DMS53 treated with DMSO at 0.1 percent for 48 hours (cell line): ENCODE measurements at regions not wholly inside any gene's neighbourhood (a gene's known extent, or its start where the extent isn't known, plus 50 kb on each side); places are given as distances from the start of the nearest gene placed in this dataset.

Experiments used
- DNase-seq: peaks from one replicate; lab custom pipeline; 2025; ENCODE audit not compliant: unreplicated experiment; lab: John Stamatoyannopoulos, UW

- no peak for DNase-seq
Measured at GRCh38 chr1:23615852-23616251, 56.6 kb upstream of the ID3 start.

GRCh38 chr1:23615423-23615822 lies 56.1 kb upstream of the ID3 start:
- DNase-seq = no peak

GRCh38 chr1:23614032-23614660 lies 54.8 kb upstream of the ID3 start:
- no peak for DNase-seq

GRCh38 chr1:23613191-23614031 lies 54.1 kb upstream of the ID3 start:
- no peak for DNase-seq

- DNase-seq = no peak
Measured at GRCh38 chr1:23611601-23612327, 52.5 kb upstream of the ID3 start.

- no peak for DNase-seq
Measured at GRCh38 chr1:23610677-23611076, 51.4 kb upstream of the ID3 start.

GRCh38 chr1:23609971-23610370 lies 50.7 kb upstream of the ID3 start:
- no peak for DNase-seq
